Panc1 (cell line): ENCODE measurements at regions not wholly inside any gene's neighbourhood (a gene's known extent, or its start where the extent isn't known, plus 50 kb on each side); places are given as distances from the start of the nearest gene placed in this dataset.

Experiments
- CTCF ChIP-seq: fragments of 450-650 bp; IDR thresholded peaks from 2 replicates; pipeline ENCODE4 v1.5.1; 2017; ENCODE audit warnings: mild to moderate bottlenecking
- TCF7L2 ChIP-seq: IDR thresholded peaks from 2 replicates; pipeline ENCODE4 v1.6.1; 2011; ENCODE audit warnings: mild to moderate bottlenecking, low read depth, low read length, inconsistent platforms

GRCh38 chrX:39759526-39760224 lies 338.1 kb downstream of the BCOR start:
- TF ChIP-seq TCF7L2: no peak
- TF ChIP-seq CTCF: no peak
